ENCODE measurements at regions not wholly inside any gene's neighbourhood (a gene's known extent, or its start where the extent isn't known, plus 50 kb on each side); places are given as distances from the start of the nearest gene placed in this dataset.
"Not testable (repeated sequence)": the region's sequence is repeated elsewhere in the genome, so short reads cannot be mapped to it uniquely, and the experiment has no call there.

- H3K9me3 ChIP-seq (ENCODE audit: control insufficient read depth, insufficient read depth, low read depth, low read length); H3K36me3 ChIP-seq (ENCODE audit: control insufficient read depth in 2 of 2, insufficient read depth in 1 of 2, low read length in 2 of 2); POLR2A ChIA-PET; H3K4me1 ChIP-seq (ENCODE audit: control insufficient read depth, insufficient read depth, low read length); H3K27ac ChIP-seq (ENCODE audit: extremely low read depth, low read depth, low read length); H3K4me3 ChIP-seq (ENCODE audit: low read depth, low read length): not testable (repeated sequence)
- CTCF ChIA-PET: interaction anchor here (0.6 to 1.0 kb wide), 2 partner anchors 10 to 758 kb away, joined by 3 read pairs; no protein-coding TSS in a partner anchor
Observed at GRCh38 chr12:42021937-42022336, 122.7 kb downstream of the GXYLT1 start.

GRCh38 chr12:42021469-42021868 lies 123.2 kb downstream of the GXYLT1 start:
- H3K27ac ChIP-seq (ENCODE audit: extremely low read depth, low read depth, low read length): no peak overlapping the region
- no peaks in the 10 kb centered on the region for H3K9me3 ChIP-seq (ENCODE audit: control insufficient read depth, insufficient read depth, low read depth, low read length)
- TF ChIP-seq ZSCAN16 (tag by site-specific recombination; IDR thresholded peaks at IDR 0.05) (no peak), ZNF701 (tag by site-specific recombination; IDR thresholded peaks at IDR 0.05) (no peak), ZBTB10 (tag by site-specific recombination; IDR thresholded peaks at IDR 0.05) (no peak), ZNF202 (tag by site-specific recombination; IDR thresholded peaks at IDR 0.05; ENCODE audit: borderline replicate concordance) (no peak), ZNF610 (tag by site-specific recombination; IDR thresholded peaks at IDR 0.05; ENCODE audit: borderline replicate concordance) (no peak), ZNF114 (tag by site-specific recombination; IDR thresholded peaks at IDR 0.05) (no peak), ZNF660 (tag by site-specific recombination; IDR thresholded peaks at IDR 0.05) (no peak), ZBTB48 (tag by site-specific recombination; IDR thresholded peaks at IDR 0.05) (no peak), ZNF792 (tag by site-specific recombination; IDR thresholded peaks at IDR 0.05) (no peak), ZNF354C (tag by site-specific recombination; IDR thresholded peaks at IDR 0.05; ENCODE audit: borderline replicate concordance, low read depth) (no peak), ZNF280C (tag by site-specific recombination; IDR thresholded peaks at IDR 0.05) (no peak), ZNF37A (tag by site-specific recombination; IDR thresholded peaks at IDR 0.05) (no peak), ZNF510 (tag by site-specific recombination; IDR thresholded peaks at IDR 0.05; ENCODE audit: insufficient replicate concordance) (no peak), ZNF146 (tag by site-specific recombination; IDR thresholded peaks at IDR 0.05) (no peak)
- CTCF ChIA-PET: interaction anchor here (0.6 to 1.0 kb wide), 2 partner anchors 10 to 757 kb away, joined by 3 read pairs; no protein-coding TSS in a partner anchor
- H3K36me3 ChIP-seq (ENCODE audit: control insufficient read depth in 2 of 2, insufficient read depth in 1 of 2, low read length in 2 of 2): no peaks in the 10 kb centered on the region
- no peak overlapping the region for H3K4me3 ChIP-seq (ENCODE audit: low read depth, low read length)
- POLR2A ChIA-PET: no interaction called here
- no peaks in the 10 kb centered on the region for H3K4me1 ChIP-seq (ENCODE audit: control insufficient read depth, insufficient read depth, low read length)

- Histone ChIP-seq H3K36me3 (ENCODE audit: control insufficient read depth in 2 of 2, insufficient read depth in 1 of 2, low read length in 2 of 2) (no peaks in the 10 kb centered on the region), H3K27ac (ENCODE audit: extremely low read depth, low read depth, low read length) (no peak overlapping the region), H3K9me3 (ENCODE audit: control insufficient read depth, insufficient read depth, low read depth, low read length) (no peaks in the 10 kb centered on the region), H3K4me1 (ENCODE audit: control insufficient read depth, insufficient read depth, low read length) (no peaks in the 10 kb centered on the region), H3K4me3 (ENCODE audit: low read depth, low read length) (no peak overlapping the region)
- CTCF ChIA-PET: interaction anchor here (0.8 to 1.6 kb wide), 2 partner anchors 336 to 352 kb away, joined by 3 to 6 read pairs; no protein-coding TSS in a partner anchor
- POLR2A ChIA-PET: no interaction called here
- TF ChIP-seq ZNF2 (tag by site-specific recombination; IDR thresholded peaks at IDR 0.05) (no peak), ZBTB6 (tag by site-specific recombination; IDR thresholded peaks at IDR 0.05) (no peak), ZNF140 (tag by site-specific recombination; IDR thresholded peaks at IDR 0.05) (peak; percentile 64; the same call in 1 of the 2 replicates), ZSCAN23 (tag by site-specific recombination; IDR thresholded peaks at IDR 0.05) (no peak), ZNF501 (tag by site-specific recombination; IDR thresholded peaks at IDR 0.05) (no peak), ZNF266 (tag by site-specific recombination; IDR thresholded peaks at IDR 0.05; ENCODE audit: low read depth) (0 out of 2 replicates have a peak, but pooled peaks have one; percentile 75), ZNF843 (tag by site-specific recombination; IDR thresholded peaks at IDR 0.05) (no peak), ZNF518A (tag by site-specific recombination; conservative IDR thresholded peaks at IDR 0.05; ENCODE audit: low read depth) (peak; percentile 82)
Observed at GRCh38 chr12:42020226-42020625, 124.4 kb downstream of the GXYLT1 start.

Data from HEK293 (cell line).